ENCODE measurements at regions not wholly inside any gene's neighbourhood (a gene's known extent, or its start where the extent isn't known, plus 50 kb on each side); places are given as distances from the start of the nearest gene placed in this dataset.
"Not testable (repeated sequence)": the region's sequence is repeated elsewhere in the genome, so short reads cannot be mapped to it uniquely, and the experiment has no call there.

- DNase-seq: peak; percentile 26
- H3K36me3 ChIP-seq; H3K4me1 ChIP-seq; H3K4me3 ChIP-seq; H3K27ac ChIP-seq; intact Hi-C loops (cut with DNase I); H3K27me3 ChIP-seq; H3K9me3 ChIP-seq: not testable (repeated sequence)
Observed at GRCh38 chr9:66736686-66737085, 163.8 kb upstream of the ZNF658 start.

- not testable (repeated sequence) for DNase-seq
- 84 to 90% methylated on average over 1 of the region's 1 CpG for WGBS, 2 donors
Observed at GRCh38 chr9:66738418-66738817, 162.1 kb upstream of the ZNF658 start.

GRCh38 chr9:66740136-66740535, 160.4 kb upstream of the ZNF658 start:
- DNase-seq; H3K27me3 ChIP-seq; H3K27ac ChIP-seq; H3K4me3 ChIP-seq; H3K36me3 ChIP-seq; H3K9me3 ChIP-seq; intact Hi-C loops (cut with DNase I); H3K4me1 ChIP-seq: not testable (repeated sequence)
- 92% methylated on average over 1 of the region's 4 CpGs; no CpG with 5 or more reads in 1 of the 2 donors for WGBS, 2 donors

More at GRCh38 chr9:66738418-66738817, 162.1 kb upstream of the ZNF658 start:
- H3K4me1 ChIP-seq; H3K4me3 ChIP-seq; H3K9me3 ChIP-seq; H3K36me3 ChIP-seq; H3K27me3 ChIP-seq; H3K27ac ChIP-seq; intact Hi-C loops (cut with DNase I): not testable (repeated sequence)

- H3K4me1 ChIP-seq; H3K9me3 ChIP-seq; H3K4me3 ChIP-seq; H3K36me3 ChIP-seq; intact Hi-C loops (cut with DNase I); H3K27me3 ChIP-seq; DNase-seq; H3K27ac ChIP-seq: not testable (repeated sequence)
- WGBS, 2 donors: 87% methylated on average over 13 to 14 of the region's 27 CpGs
Observed at GRCh38 chr9:66745846-66746245, 154.7 kb upstream of the ZNF658 start.

GRCh38 chr9:66752324-66752923, 148.1 kb upstream of the ZNF658 start:
- H3K27me3 ChIP-seq; H3K36me3 ChIP-seq; H3K27ac ChIP-seq; H3K4me3 ChIP-seq; H3K9me3 ChIP-seq; H3K4me1 ChIP-seq; DNase-seq; intact Hi-C loops (cut with DNase I): not testable (repeated sequence)
- WGBS, 2 donors: 91 to 94% methylated on average over 9 of the region's 15 CpGs

- H3K27me3 ChIP-seq; H3K9me3 ChIP-seq; H3K4me1 ChIP-seq; intact Hi-C loops (cut with DNase I); H3K27ac ChIP-seq; H3K4me3 ChIP-seq; H3K36me3 ChIP-seq; DNase-seq: not testable (repeated sequence)
- 42 to 65% methylated on average over 2 to 3 of the region's 7 CpGs for WGBS, 2 donors
Observed at GRCh38 chr9:66759825-66760492, 140.6 kb upstream of the ZNF658 start.

- H3K27me3 ChIP-seq; H3K4me1 ChIP-seq; H3K36me3 ChIP-seq; H3K9me3 ChIP-seq; H3K4me3 ChIP-seq; intact Hi-C loops (cut with DNase I); H3K27ac ChIP-seq; DNase-seq: not testable (repeated sequence)
- WGBS, 2 donors: no CpG with 5 or more reads among the region's 3 CpGs
Observed at GRCh38 chr9:66764799-66765493, 135.6 kb upstream of the ZNF658 start.

GRCh38 chr9:66765531-66765930, 135.0 kb upstream of the ZNF658 start:
- intact Hi-C loops (cut with DNase I); H3K4me1 ChIP-seq; H3K36me3 ChIP-seq; H3K9me3 ChIP-seq; DNase-seq; H3K27ac ChIP-seq; H3K27me3 ChIP-seq; H3K4me3 ChIP-seq: not testable (repeated sequence)
- no CpG with 5 or more reads among the region's 2 CpGs for WGBS, 2 donors

GRCh38 chr9:66771504-66771903, 129.0 kb upstream of the ZNF658 start:
- DNase-seq; H3K9me3 ChIP-seq; H3K27ac ChIP-seq; H3K27me3 ChIP-seq; intact Hi-C loops (cut with DNase I); H3K4me3 ChIP-seq; H3K4me1 ChIP-seq; H3K36me3 ChIP-seq: not testable (repeated sequence)
- 4% methylated on average over 1 of the region's 2 CpGs; no CpG with 5 or more reads in 1 of the 2 donors for WGBS, 2 donors

- H3K27ac ChIP-seq; H3K27me3 ChIP-seq; intact Hi-C loops (cut with DNase I); DNase-seq; H3K4me1 ChIP-seq; H3K36me3 ChIP-seq; H3K9me3 ChIP-seq; H3K4me3 ChIP-seq: not testable (repeated sequence)
- 86 to 89% methylated on average over 6 to 7 of the region's 8 CpGs for WGBS, 2 donors
Observed at GRCh38 chr9:66774618-66775017, 125.9 kb upstream of the ZNF658 start.

GRCh38 chr9:66779944-66780661, 120.4 kb upstream of the ZNF658 start:
- intact Hi-C loops (cut with DNase I); H3K27me3 ChIP-seq; H3K27ac ChIP-seq; H3K36me3 ChIP-seq; H3K9me3 ChIP-seq; H3K4me1 ChIP-seq; H3K4me3 ChIP-seq; DNase-seq: not testable (repeated sequence)
- WGBS, 2 donors: 98% methylated on average over 3 of the region's 7 CpGs; no CpG with 5 or more reads in 1 of the 2 donors

- DNase-seq; H3K27me3 ChIP-seq; H3K36me3 ChIP-seq; H3K27ac ChIP-seq; H3K9me3 ChIP-seq; intact Hi-C loops (cut with DNase I); H3K4me1 ChIP-seq; H3K4me3 ChIP-seq: not testable (repeated sequence)
- WGBS, 2 donors: 0% methylated on average over 1 of the region's 1 CpG
Observed at GRCh38 chr9:66781240-66781639, 119.3 kb upstream of the ZNF658 start.

GRCh38 chr9:66782010-66782409, 118.5 kb upstream of the ZNF658 start:
- H3K9me3 ChIP-seq; H3K4me3 ChIP-seq; DNase-seq; H3K27me3 ChIP-seq; H3K36me3 ChIP-seq; intact Hi-C loops (cut with DNase I); H3K27ac ChIP-seq; H3K4me1 ChIP-seq: not testable (repeated sequence)
- WGBS, 2 donors: 76% methylated on average over 3 of the region's 6 CpGs
